ENCODE measurements at regions not wholly inside any gene's neighbourhood (a gene's known extent, or its start where the extent isn't known, plus 50 kb on each side); places are given as distances from the start of the nearest gene placed in this dataset.

DNA sequence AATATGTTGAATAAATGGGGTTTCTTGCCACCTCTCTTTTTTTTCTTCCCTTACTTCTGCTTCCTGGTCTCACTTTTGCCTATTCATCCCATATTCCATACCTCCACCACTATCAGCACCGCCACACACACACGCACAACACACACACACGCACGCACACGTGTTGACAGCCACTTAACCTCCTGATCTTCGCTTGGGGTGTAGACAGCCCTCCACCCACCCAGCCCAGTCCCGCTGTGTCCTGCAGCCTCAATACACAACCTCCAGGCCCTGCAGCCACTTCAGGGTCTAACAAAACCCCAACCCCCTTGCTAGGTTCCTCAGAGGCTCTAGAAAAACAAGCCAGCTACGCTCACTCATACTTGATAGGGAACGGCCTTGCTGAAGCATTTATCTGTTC, 72.3 kb downstream of the LINC00237 start:
- DNase-seq, result no peak

DNA sequence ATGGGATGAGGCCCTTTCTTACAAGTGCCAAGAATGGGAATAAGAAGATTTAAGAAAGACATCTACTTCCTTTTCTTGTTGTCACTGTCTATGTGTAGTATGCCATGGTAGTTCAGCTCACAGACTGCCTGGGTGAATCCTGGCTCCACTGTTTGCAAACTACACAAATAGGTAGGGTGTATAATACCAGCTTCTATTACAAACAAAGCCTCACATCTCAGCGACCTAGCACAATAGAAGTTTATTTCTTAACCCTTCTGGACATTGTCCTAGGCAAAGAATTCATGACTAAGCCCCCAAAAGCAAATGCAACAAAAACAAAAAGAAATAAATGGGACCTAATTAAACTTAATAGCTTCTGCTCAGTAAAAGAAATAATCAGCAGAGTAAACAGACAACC, 74.5 kb downstream of the LINC00237 start:
- DNase-seq, result no peak

DNA sequence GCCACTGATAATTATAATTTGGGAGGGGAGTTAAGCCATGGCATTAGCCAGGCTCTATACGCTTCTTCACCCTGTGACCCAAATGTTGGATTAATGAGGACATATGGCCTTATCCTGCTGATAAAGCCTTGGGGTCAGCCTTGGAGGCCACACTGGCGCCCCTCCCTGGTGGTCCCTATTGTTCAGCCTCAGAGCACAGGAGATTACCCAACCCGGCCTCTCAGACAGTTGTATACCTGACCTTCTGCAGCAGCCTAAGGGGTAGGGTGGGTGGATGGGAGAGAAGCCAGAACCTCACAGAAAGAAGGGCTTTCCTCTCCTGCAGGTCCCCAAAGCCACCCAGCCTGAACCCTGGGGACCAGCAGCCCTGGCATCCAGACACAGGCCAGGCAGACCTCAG, 76.8 kb downstream of the LINC00237 start:
- no peak for DNase-seq

DNA sequence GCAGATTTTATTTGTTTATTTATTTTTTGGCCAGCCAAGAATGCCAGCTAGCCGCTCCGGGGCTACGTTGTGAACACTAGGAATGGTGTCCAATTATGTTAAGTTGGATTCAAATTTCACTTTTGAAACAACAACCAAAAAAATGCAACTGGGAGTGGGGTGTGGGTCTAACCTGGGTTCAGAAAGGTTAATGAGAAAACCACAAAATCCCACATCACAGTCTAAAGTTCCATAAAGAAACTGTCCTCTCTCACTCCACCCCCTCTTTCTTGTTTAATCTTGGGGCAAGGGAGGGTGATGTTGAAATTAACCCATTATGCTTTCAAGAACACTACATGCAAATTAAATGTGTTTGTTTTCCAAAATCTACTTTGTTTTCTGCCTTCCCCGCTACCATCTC, 77.2 kb downstream of the LINC00237 start:
- no peak for DNase-seq

DNA sequence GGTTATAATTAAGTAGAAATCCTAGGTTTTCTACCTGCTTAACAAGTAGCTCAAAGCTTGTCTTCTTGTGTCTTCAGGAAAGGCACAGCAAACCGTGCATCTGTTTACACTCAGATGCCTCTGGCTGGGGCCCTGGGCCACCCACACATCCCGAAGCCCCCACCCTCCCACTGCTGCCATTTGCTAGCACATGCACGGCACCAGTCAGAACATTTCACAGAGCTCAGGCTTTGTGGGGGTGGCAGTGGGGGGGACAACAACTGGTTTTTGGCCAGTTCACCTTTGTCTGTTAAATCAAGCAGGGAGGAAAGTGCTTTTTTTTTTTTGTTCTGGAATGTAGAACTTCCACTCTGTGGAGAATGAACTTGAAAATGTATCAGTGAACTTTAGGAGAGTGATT, 77.7 kb downstream of the LINC00237 start:
- DNase-seq, result no peak

DNA sequence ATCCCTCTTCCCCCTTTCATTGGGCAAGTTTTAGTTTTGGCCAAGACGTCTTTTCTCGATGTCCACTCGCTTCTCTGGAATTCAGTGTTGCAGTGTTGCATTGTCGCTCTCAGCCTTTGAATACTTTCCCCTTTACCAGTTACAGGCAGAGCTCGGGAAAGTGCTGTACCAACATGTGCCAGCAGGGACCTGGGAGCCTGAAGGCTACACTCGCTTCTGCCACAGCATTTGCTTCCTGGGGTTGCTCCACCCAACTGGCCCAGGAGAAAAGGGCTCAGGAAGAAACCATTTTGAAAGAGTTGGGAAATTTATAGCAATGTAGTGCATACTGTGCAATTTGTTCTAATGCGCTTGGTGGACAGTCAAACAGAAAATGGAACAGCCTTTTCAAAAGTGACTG, 78.6 kb downstream of the LINC00237 start:
- DNase-seq, result peak; percentile 29

DNA sequence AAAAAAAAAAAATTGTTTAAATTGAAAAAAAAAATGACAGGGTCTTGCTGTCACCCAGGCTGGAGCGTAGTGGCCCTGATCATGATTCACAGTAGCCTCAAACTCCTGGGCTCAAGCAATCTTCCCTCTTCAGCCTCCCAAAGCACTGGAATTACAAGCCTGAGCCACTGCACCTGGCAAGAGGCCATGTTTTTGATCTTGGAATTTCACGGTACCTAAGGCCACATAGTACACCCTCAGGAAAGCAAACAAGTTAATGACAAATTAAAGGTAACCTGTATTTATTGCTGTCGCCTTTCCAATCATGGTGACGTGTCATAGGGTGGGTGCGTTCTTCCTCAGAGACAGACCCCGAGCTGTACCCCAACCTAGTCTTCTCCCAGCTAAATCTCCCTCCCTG, 79.2 kb downstream of the LINC00237 start:
- no peak for DNase-seq

DNA sequence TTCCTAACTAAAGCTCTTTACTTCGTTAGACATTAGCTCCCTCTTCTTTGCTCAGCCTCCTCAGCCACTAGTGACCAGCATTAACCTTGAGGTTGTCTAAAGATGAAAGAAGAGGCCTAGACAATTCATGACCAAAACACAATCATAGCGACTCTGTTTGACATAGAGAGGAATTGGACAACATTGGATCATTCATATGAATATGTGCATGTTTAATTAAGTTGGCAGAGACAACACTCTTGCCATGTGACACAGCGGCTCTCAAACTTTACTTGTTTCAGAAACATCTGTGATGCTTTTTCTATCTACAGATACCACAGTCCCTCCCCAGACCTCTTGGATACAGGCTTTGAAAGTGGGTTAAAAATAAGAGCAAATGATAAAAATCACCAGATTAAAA, 81.7 kb downstream of the LINC00237 start:
- no peak for DNase-seq

DNA sequence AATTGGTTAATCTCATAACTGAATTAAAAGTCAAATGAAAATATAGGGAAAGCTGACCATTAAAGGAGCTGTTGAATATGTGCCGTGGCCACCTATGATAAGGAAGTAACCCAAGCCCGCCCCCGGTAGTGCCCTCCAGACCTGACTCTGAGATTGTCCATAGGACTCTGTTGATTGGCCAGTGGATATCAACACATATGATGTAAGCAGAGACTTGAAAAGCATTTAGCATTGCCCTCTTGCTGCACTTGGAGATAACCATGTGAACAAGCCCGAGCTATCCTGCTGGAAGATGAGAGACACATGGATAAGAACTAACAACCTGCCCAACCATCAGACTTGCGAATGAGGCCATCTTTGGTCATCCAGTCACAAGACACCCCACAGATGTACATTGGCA, 83.2 kb downstream of the LINC00237 start:
- DNase-seq, result no peak

DNA sequence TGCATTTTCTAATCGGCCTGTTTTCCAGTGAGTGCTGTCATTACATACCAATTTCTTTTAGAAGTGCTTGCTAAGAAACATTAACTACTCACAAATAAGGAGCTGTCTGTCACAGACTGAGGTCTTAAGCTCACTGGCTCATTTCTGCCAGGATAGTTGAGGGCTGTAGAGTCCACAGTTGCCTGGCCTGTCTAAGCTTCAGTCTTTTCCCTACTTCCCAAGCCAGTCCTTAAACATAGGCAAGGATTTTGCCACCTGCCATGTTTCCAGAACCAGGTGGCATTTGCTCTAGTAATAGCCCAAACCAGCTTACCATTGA, 84.7 kb downstream of the LINC00237 start:
- no peak for DNase-seq

DNA sequence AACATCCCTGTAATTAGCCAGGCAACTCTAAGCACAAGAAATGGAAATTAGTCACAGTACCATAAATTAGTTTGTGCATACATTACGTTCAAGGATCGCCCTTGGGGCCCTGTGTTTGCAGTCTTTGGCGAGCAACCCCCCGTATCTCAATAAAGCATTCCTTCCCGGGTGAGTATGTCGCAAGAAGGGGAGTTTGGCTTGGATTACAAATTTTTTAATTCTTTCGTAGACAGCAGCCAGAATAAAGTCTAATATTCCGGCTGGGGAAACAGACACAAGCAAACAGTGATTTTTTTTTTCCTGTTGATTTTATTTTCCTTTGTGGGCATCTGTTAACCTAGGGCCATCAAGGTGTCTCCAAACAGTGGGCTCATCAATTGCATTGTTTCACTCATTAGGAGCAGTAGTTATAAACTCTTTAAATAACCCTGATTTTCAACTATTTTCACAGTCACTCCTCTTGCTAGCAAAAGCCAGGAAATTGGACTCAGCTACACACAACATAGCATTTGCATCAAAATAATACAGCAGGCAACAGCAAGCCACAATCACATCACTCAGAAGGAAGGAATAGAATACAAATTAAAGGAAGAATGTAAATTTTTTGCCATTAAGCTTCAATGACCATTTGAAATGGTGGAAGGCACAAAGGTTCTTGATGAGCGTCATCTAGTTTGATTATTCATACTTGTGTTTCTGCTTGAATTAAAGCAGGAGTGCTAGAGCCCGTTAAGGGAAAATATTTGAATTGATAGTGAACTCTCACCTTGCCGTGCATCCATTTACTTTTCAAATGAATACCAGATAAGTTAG, 85.3 kb downstream of the LINC00237 start:
- no peak for DNase-seq

DNA sequence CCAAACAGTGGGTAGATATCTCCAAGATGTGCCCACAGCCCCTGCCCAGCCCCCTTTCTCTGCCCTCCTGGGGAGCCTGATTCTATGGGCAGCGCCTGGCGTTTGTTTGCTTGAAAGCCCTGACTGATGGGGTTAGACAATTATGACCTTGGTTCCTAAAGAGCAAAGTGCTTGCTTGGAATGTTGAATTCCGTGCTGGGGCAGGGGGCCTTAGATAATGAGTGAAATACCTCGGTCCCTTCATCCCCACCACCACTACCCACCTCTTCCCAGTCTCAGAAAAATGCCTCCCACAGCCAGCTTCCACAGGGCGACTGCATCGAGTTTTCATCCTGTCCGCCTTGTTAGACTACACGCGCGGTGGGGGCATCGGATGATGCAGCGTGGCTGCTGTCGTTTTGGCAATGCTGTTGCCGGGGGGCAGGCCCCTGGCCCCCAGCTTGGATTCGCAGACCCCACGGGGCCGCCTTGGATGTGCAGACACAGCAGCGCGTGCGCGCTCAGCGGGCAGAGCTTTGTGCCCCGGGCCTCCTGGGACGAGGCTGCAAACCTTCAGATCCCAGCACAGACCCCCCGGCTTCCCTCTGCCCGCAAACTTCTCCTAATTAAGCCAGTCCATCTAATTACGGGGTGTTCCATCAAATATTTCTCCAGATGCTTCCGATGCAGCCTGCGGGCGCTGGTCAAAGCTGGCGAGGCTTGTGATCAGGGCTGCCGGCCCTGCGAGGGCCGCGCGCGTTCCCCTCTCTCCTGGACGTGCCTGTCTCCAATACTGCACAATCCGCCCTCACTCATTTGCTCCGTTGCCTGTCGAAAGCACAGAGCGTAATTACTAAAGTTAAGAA, 86.1 kb downstream of the LINC00237 start:
- no peak for DNase-seq

DNA sequence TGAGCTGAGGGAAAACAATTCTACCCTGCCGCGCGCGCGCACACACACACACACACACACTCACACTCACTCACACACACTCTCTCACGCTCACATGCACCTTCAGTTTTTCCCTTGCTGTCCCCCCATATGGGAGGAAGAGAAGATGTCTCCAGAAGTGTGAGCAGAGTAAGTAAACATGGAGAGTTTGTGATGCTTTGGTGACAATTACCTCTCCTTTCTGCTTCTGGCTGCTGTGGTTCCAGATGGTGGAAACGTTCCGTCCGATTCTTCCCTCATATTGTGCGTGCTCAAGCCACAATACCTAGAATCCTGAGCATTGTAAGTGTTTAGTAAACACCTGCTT, 86.7 kb downstream of the LINC00237 start:
- no peak for DNase-seq

DNA sequence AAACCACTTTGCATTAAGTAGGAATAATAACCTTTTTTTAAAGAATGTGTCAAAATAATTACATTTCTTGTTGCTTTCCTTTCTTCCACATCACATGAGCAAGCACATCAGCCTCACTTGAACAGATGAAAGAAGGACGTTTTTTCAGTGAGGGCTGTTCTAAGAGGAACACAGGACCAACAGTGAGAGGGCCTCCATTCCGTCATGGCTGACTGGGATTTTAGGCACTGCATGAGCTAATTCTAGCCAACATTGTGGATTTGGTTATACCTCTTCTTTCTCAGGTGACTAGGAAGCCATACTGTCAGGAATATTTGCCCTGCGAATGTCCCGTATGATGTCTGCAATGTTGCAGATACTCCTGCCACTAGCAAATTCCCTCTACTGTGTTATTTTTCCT, 87.6 kb downstream of the LINC00237 start:
- DNase-seq, result no peak

DNA sequence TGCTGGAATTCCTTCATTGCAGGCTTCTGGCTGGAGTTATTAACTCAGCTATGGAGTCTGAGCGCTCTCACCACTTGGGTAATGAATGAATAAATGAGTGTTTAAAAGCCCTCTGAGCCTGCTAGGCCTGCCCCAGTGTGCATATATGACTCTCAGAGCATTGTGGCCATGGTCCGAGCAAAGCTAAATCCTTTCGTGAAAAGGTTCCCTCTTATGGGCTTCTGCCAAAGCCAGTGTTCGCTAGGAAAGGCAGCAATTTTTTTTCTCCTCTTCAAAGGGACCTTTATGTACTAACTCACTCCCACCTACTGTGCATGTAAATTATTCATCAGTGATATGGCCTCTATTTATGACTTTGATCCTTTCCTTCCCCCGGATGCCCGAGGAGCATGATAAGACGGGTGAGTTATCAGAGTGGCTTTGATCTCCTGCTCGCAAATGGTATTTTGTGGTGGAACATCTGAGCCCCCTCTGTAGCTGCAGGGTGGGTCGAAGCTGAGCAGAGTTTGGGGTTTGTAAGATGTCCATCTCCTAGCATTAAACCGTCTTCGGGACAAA, 88.6 kb downstream of the LINC00237 start:
- DNase-seq, result peak; percentile 30

DNA sequence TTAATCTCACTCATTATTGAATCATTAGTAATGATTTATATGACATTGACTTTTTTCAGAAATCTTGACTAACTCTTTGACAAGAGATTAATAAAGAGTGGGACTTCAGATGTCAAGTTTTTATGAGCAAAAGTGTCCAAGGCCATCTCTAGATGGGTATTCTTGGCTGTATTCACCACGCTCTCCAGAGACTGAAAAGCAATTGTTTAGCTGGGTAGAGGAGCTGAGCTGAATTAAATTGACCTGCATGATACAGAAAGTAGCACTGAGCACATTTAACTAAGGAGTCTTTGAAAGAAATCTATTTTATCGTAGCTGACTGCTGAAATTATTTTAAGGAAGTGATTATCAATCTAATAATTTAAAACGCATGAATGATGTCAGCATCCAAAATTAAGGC, 89.4 kb downstream of the LINC00237 start:
- DNase-seq, result no peak

DNA sequence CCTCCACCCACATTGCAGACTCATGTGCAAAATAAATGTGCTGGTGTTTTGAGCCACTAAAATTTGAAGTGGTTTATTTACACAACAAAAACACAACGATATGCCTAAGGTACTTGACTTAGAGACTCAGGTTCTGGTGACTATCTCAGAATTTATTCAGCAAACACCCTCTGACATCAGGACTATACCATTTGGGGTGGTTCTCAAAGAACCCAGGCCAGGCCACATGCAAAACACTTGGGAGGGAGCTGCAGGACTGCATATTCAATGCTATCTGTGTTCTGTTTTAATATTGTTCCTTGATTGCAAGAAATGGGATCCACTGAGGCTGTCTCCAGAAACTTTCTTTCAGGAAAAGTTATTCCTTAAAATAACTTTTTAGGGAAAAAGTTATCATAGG, 91.6 kb downstream of the LINC00237 start:
- DNase-seq, result no peak

DNA sequence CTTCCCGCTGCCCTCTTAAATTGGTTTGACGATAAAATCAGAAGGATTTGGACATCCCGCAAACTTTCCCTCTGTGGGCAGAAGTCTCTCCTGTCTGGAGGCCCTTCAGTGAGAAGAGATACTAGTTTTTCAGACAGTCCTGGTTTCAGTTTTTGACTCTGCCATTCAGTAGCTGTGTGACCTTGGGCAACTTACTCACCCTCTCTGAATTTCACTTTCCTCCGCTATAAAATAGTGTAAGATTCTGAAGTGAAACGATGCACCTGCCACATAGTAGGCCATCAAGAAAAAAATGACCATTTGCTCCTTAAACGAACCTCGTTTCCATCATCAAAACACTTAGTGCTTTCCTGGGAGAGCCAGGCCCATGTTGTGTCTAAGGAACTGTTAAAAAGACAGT, 97.2 kb downstream of the LINC00237 start:
- no peak for DNase-seq

DNA sequence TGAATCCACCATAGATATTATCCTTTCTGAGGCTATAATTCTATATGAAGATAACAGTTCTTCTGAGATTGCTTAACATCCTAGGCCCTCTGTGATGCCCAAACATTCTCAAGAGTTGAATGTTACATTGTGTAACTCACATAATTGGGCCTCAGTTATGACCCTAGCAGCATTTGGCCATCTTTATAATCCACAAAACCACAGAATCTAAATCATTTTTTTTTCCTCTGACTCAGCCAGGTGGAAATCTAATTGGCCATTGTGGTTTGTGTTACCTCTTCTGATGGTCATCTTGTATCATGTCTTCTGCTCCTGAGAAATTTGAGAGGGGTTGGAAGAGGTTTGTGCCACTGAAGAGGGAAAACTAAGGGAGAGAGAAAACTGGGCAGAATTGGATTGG, 99.5 kb downstream of the LINC00237 start:
- DNase-seq, result no peak

DNA sequence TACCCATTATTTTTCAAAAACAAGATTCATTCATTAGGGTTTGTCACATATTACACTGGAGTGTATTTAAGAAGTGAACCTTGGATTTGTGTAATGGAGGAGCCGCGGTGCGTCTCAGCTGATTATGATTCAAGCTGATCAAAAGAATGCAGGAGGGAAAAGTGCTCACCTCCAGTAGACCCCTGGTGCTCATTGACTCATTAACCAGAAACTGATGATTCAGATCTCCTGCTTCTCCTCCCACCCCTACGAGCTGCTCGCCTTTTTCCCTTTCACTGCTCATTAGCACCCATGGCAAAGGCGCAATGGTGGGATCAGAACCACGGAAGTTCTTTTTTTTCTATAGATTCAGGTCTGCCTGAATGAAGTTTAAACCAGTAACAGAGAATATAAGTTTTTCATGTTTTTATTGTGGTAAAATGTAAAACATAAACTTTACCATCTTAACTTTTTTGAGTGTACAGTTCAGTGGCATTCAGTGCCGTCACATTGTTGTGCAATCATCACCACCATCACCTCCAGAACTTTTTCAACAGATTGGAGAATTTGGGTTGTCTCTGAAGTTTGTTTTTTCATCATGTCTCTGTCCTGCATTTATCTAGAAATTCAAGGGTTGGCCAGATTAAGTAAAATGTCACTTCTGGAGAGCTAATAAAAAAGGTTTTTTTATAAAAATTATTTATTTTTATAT, 101.6 kb downstream of the LINC00237 start:
- no peak for DNase-seq

DNA sequence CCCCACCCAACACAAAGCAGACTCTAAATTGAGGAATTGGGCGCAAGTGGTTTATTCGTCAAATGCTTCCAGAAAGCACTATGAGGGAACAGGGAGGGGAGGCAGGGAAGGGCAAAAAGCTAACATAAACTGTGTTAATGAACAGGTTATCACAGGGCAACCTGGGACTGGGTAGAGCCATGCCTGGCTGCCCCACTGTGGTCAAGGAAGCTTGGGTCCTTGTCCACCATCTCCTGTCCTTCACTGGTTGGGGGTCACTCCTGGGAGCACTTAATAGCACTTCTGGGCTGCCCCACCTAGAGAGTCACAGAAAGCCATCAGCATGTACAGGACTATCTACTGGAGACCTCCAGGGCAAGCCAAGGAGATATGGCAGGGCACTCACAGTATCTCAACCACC, 102.3 kb downstream of the LINC00237 start:
- no peak for DNase-seq

DNA sequence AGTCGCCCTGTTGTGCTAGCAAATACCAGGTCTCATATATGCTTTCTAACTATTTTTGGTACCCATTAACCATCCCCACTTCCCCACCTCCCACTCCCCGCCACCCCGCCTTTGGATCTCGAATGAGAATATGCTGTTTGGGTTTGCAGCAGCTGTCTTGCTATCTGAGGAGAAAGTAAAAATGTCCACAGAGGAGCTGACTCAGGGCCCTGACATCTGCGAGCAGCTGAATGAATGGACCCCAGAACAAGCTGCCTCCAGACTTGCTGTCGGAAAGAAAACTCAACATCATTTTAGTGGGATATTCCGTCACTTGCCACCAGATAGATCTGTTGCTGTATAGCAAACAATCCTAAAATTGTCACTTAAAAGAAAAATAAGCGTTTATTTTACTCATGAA, 103.7 kb downstream of the LINC00237 start:
- no peak for DNase-seq

DNA sequence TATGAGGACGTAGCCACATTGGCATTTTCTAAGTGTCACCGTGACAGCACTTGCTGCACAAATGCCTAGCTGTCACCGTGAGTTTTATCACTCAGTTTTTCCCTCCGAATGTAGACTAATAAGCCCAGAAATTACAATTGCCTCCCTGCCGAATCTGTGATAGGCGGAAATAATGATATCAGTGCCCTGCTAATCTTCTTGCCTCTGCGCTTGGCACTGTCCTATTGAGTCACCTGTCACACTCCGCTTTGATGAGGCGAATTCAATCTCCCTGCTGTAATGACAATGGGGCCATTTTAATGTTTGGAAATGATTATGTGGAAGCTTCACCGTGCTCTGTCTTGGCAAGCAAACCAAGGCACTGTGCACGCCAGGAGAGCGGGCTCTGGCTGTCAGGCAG, 112.8 kb downstream of the LINC00237 start:
- no peak for DNase-seq

Measured in hematopoietic multipotent progenitor cell treated with erythropoietin and hydrocortisone succinate and interleukin-3 and kit ligand, for 4 days (in vitro differentiated cells).